Endodermal cell (in vitro differentiated cells): ENCODE measurements at regions not wholly inside any gene's neighbourhood (a gene's known extent, or its start where the extent isn't known, plus 50 kb on each side); places are given as distances from the start of the nearest gene placed in this dataset.

ENCODE experiments used
- DNase-seq: peaks from one replicate; pipeline ENCODE4 v3.0.0-alpha.2; 2017
- H3K27ac ChIP-seq: 2 replicates; pipeline ENCODE4 v1.5.1; 2013; ENCODE audit warnings: mild to moderate bottlenecking, low read depth, low read length, moderate library complexity
- H3K27me3 ChIP-seq: 2 replicates; pipeline ENCODE4 v1.6.1; 2013; ENCODE audit warnings: mild to moderate bottlenecking, low read length, moderate library complexity; ENCODE audit not compliant: insufficient read depth, control insufficient read depth, poor library complexity, severe bottlenecking
- H3K36me3 ChIP-seq: 2 replicates; pipeline ENCODE4 v1.7.0; 2013; ENCODE audit warnings: mild to moderate bottlenecking, low read length, moderate library complexity; ENCODE audit not compliant: control insufficient read depth, insufficient read depth
- H3K4me1 ChIP-seq: one replicate; pipeline ENCODE4 v1.7.0; 2013; ENCODE audit warnings: low read length; ENCODE audit not compliant: control insufficient read depth, insufficient read depth
- H3K4me3 ChIP-seq: 2 replicates; pipeline ENCODE4 v1.5.1; 2013; ENCODE audit warnings: mild to moderate bottlenecking, low read length, moderate library complexity
- H3K9ac ChIP-seq: 2 replicates; pipeline ENCODE4 v1.6.1; 2013; ENCODE audit warnings: mild to moderate bottlenecking, low read length, moderate library complexity; ENCODE audit not compliant: poor library complexity, severe bottlenecking; ENCODE audit errors: extremely low read depth
- H3K9me3 ChIP-seq: 2 replicates; pipeline ENCODE4 v1.6.1; 2013; ENCODE audit warnings: mild to moderate bottlenecking, low read length, moderate library complexity; ENCODE audit not compliant: control insufficient read depth
- H3K27ac Mint-ChIP-seq: 2 replicates; pipeline ENCODE4 v1.8.0; 2020; ENCODE audit warnings: mixed read lengths
- H3K27me3 Mint-ChIP-seq: 2 replicates; pipeline ENCODE4 v1.8.0; 2021; ENCODE audit warnings: mild to moderate bottlenecking, mixed read lengths; ENCODE audit not compliant: insufficient read depth
- H3K36me3 Mint-ChIP-seq: 2 replicates; pipeline ENCODE4 v1.8.0; 2020; ENCODE audit warnings: low read depth, mixed read lengths
- H3K4me1 Mint-ChIP-seq: 2 replicates; pipeline ENCODE4 v1.8.0; 2020; ENCODE audit warnings: mixed read lengths
- H3K4me3 Mint-ChIP-seq: 2 replicates; pipeline ENCODE4 v1.8.0; 2020; ENCODE audit warnings: mild to moderate bottlenecking, moderate library complexity, mixed read lengths
- H3K9me3 Mint-ChIP-seq: 2 replicates; pipeline ENCODE4 v1.8.0; 2020; ENCODE audit warnings: mild to moderate bottlenecking, mixed read lengths
- WGBS, 2 experiments: methylation state at CpG; one replicate each; pipeline versions ENCODE4 v1.1.5 to v1.1.7; 2013; ENCODE audit warnings: missing lambda C conversion rate in 2 of 2, mixed read lengths in 1 of 2; ENCODE audit not compliant: insufficient coverage in 1 of 2, insufficient read length in 1 of 2; 5-methylcytosine and 5-hydroxymethylcytosine counted together
- TF ChIP-seq, protein P1 (sequence below): fragments of 200-600 bp; sonication (generic); conservative IDR thresholded peaks from 2 replicates; pipeline ENCODE4 v1.5.0; 2021; ENCODE audit warnings: antibody characterized with exemption, mild to moderate bottlenecking

DNA sequence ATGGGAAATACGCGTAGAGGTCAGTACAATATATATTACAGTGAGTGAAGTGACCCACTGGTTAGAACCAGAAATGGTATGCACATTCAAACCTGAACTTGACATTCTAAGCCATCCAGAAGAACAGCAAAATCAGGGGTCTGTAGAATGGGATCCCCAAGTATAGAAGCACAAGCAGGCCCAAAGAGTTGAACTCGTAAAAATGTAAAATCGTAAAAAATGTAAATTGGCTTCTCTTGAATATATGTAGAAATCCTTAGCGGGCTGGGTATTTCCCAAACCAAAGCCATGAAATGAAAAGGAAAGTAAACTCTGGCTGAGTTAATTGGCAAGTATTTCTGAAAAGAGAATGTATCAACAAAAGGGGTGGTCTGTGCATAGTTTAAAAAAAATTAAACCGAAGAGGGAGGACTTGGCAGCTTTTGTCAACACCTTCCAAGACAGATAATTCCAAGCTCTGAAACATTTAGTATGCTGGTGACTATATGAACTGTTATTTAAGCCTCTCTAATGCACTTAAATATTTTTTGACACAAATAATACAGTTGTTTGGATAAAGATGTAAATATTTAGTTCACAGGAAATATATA is 1505.6 kb upstream of the FLRT2 start:
- no peak overlapping the region for H3K4me3 ChIP-seq
- peaks cover 9% of the 10 kb centered on the region for H3K36me3 Mint-ChIP-seq
- H3K9me3 ChIP-seq, result peaks cover 15% of the 10 kb centered on the region
- H3K9me3 Mint-ChIP-seq, result peaks cover 23% of the 10 kb centered on the region
- no peaks in the 10 kb centered on the region for H3K4me1 ChIP-seq
- no peak for DNase-seq
- H3K4me3 Mint-ChIP-seq, result no peak overlapping the region
- peaks cover 4% of the 10 kb centered on the region for H3K4me1 Mint-ChIP-seq
- TF ChIP-seq, protein P1, sequence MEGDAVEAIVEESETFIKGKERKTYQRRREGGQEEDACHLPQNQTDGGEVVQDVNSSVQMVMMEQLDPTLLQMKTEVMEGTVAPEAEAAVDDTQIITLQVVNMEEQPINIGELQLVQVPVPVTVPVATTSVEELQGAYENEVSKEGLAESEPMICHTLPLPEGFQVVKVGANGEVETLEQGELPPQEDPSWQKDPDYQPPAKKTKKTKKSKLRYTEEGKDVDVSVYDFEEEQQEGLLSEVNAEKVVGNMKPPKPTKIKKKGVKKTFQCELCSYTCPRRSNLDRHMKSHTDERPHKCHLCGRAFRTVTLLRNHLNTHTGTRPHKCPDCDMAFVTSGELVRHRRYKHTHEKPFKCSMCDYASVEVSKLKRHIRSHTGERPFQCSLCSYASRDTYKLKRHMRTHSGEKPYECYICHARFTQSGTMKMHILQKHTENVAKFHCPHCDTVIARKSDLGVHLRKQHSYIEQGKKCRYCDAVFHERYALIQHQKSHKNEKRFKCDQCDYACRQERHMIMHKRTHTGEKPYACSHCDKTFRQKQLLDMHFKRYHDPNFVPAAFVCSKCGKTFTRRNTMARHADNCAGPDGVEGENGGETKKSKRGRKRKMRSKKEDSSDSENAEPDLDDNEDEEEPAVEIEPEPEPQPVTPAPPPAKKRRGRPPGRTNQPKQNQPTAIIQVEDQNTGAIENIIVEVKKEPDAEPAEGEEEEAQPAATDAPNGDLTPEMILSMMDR, result no peak
- H3K27me3 Mint-ChIP-seq, result no peaks in the 10 kb centered on the region
- no peak overlapping the region for H3K27ac Mint-ChIP-seq
- H3K27ac ChIP-seq, result no peak overlapping the region
- H3K36me3 ChIP-seq, result no peaks in the 10 kb centered on the region
- H3K27me3 ChIP-seq, result no peaks in the 10 kb centered on the region
- H3K9ac ChIP-seq, result no peak overlapping the region
- 91 to 97% methylated on average over 4 to 6 of the region's 6 CpGs for WGBS, 2 experiments

DNA sequence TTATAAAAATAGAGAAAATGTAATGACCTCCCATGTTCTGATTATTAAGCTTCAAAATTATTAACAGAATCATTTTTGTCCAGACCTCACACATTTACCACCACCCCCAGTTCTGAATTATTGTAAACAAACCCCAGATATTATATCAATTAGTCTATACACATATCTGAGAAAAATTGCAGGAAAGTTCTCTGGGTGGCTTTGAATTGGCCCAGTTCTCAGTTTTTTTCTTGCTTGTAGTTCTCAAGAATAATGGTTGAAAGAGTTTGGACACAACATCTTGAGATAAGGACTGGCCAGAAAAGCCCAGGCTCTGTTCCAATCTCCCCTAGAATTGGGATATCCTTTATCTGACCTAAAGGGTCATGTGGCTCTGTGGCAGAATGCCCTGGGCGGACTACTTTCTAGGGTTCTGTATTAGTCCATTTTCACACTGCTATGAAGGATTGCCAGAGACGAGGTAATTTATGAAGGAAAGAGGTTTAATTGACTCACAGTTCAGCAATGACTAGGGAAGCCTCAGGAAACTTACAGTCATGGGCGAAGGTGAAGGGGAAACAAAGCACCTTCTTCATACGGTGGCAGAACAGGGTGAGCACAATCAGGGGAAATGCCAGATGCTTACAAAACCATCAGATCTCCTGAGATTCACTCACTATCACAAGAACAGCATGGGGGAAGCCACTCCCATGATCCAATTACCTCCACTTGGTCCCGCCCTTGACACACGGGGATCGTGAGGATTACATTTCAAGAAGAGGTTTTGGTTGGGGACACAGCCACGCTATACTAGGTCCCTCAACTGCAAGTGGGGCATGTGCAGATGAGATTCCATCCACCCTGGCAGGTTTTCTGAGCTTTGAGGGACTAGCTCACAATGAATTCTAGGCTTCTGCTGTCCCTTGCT is 1504.6 kb upstream of the FLRT2 start:
- peaks cover 23% of the 10 kb centered on the region for H3K9me3 Mint-ChIP-seq
- H3K27me3 ChIP-seq, result no peaks in the 10 kb centered on the region
- H3K4me1 Mint-ChIP-seq, result peaks cover 4% of the 10 kb centered on the region
- H3K36me3 Mint-ChIP-seq, result peaks cover 9% of the 10 kb centered on the region
- H3K27ac Mint-ChIP-seq, result no peak overlapping the region
- H3K9ac ChIP-seq, result no peak overlapping the region
- TF ChIP-seq, protein P1, result no peak
- no peak overlapping the region for H3K27ac ChIP-seq
- no peak overlapping the region for H3K4me3 ChIP-seq
- H3K4me3 Mint-ChIP-seq, result no peak overlapping the region
- WGBS, 2 experiments, result 88 to 93% methylated on average over 5 to 8 of the region's 8 CpGs
- H3K27me3 Mint-ChIP-seq, result no peaks in the 10 kb centered on the region
- H3K36me3 ChIP-seq, result no peaks in the 10 kb centered on the region
- peak; percentile 45 for DNase-seq
- H3K9me3 ChIP-seq, result peaks cover 15% of the 10 kb centered on the region
- H3K4me1 ChIP-seq, result no peaks in the 10 kb centered on the region

DNA sequence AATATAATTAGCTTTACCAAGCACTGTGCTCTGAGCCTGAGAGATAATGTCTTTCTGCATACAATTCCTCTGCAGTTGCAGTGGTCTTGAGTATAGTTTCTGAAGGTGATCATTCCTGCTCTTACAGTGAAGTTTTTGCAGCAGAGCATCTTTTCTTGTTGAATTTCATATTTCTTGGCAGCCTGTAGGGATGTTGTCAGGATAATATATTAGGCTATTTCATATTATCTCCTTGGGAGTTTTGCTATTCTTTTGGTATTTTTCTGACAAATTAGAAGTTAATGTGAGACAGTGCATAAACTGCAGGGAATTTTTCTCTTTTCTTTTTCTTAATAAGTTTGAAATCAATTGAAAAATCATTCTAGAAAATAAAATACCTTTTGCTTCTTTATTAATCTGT is 1502.6 kb upstream of the FLRT2 start:
- H3K9me3 Mint-ChIP-seq, result peaks cover 4% of the 10 kb centered on the region
- peaks cover 4% of the 10 kb centered on the region for H3K4me1 Mint-ChIP-seq
- H3K27ac ChIP-seq, result no peak overlapping the region
- H3K4me1 ChIP-seq, result no peaks in the 10 kb centered on the region
- no peak overlapping the region for H3K27ac Mint-ChIP-seq
- no peak overlapping the region for H3K4me3 ChIP-seq
- no peaks in the 10 kb centered on the region for H3K27me3 Mint-ChIP-seq
- no peak for DNase-seq
- H3K36me3 Mint-ChIP-seq, result peaks cover 5% of the 10 kb centered on the region
- TF ChIP-seq, protein P1, result no peak
- no peak overlapping the region for H3K9ac ChIP-seq
- no peaks in the 10 kb centered on the region for H3K36me3 ChIP-seq
- H3K9me3 ChIP-seq, result no peaks in the 10 kb centered on the region
- no peaks in the 10 kb centered on the region for H3K27me3 ChIP-seq
- no peak overlapping the region for H3K4me3 Mint-ChIP-seq
